GM12892 (cell line): ENCODE measurements at regions not wholly inside any gene's neighbourhood (a gene's known extent, or its start where the extent isn't known, plus 50 kb on each side); places are given as distances from the start of the nearest gene placed in this dataset.

Experiments
- POLR2A ChIP-seq: IDR thresholded peaks from 2 replicates; pipeline ENCODE4 v1.6.1; 2011; ENCODE audit warnings: low read depth, low read length, control low read depth
- POLR2AphosphoS5 ChIP-seq: IDR thresholded peaks from 2 replicates; pipeline ENCODE4 v1.6.1; 2011; ENCODE audit warnings: low read depth, low read length, control low read depth

GRCh38 chr6:170045563-170045960, 245.3 kb downstream of the DLL1 start:
- no peak for TF ChIP-seq POLR2A
- TF ChIP-seq POLR2AphosphoS5: no peak
